ENCODE measurements at regions not wholly inside any gene's neighbourhood (a gene's known extent, or its start where the extent isn't known, plus 50 kb on each side); places are given as distances from the start of the nearest gene placed in this dataset.
"Not testable (repeated sequence)": the region's sequence is repeated elsewhere in the genome, so short reads cannot be mapped to it uniquely, and the experiment has no call there.

GRCh38 chr5:118290204-118290603 lies 698.1 kb downstream of the DTWD2 start:
- FAIRE-seq (no peak), ATAC-seq (no peak), DNase-seq (ENCODE audit: low read depth, low spot score) (no peak)
- no peaks in the 10 kb centered on the region for H3K36me3 ChIP-seq (ENCODE audit: control insufficient read depth in 2 of 2, insufficient read depth in 2 of 2, low read length in 1 of 2)
- in situ Hi-C loops (cut with MboI): no loop called here
- WGBS (ENCODE audit: insufficient coverage, insufficient replicate concordance, low lambda C conversion rate, missing lambda C conversion rate): 56% methylated on average over 1 of the region's 1 CpG
- SMC1A ChIA-PET (ENCODE audit: uncharacterized antibody, unreplicated experiment): no interaction called here
- H3K9me3 ChIP-seq (replicated peaks; ENCODE audit: control insufficient read depth, insufficient read depth, low read length): no peaks in the 10 kb centered on the region
- no peaks in the 10 kb centered on the region for H3K79me2 ChIP-seq (ENCODE audit: control insufficient read depth, insufficient read depth, low read length)
- H4K20me1 ChIP-seq (ENCODE audit: control insufficient read depth, insufficient read depth): no peaks in the 10 kb centered on the region
- RAD21 ChIA-PET (ENCODE audit: unreplicated experiment): no interaction called here
- H3K9ac ChIP-seq (ENCODE audit: control insufficient read depth, insufficient read depth, low read length): no peak overlapping the region
- POLR2A ChIA-PET: no interaction called here
- no peaks in the 10 kb centered on the region for H3K27me3 ChIP-seq (replicated peaks in 1 of 2; ENCODE audit: control insufficient read depth in 2 of 2, insufficient read depth in 2 of 2, low read length in 1 of 2)
- no peak overlapping the region for H3K4me3 ChIP-seq
- CTCF ChIA-PET: no interaction called here
- no TSS peak for BruUV-seq (replicated peaks)
- H2AFZ ChIP-seq (ENCODE audit: control insufficient read depth, low read depth, low read length): no peak overlapping the region
- no peak overlapping the region for H3K4me2 ChIP-seq (ENCODE audit: control insufficient read depth, insufficient read depth)
- no peaks in the 10 kb centered on the region for H3K4me1 ChIP-seq (ENCODE audit: control insufficient read depth, insufficient read depth, low read length)
- intact Hi-C loops (cut with micrococcal nuclease; ENCODE audit: unreplicated experiment): no loop called here
- TF ChIP-seq, protein P1, sequence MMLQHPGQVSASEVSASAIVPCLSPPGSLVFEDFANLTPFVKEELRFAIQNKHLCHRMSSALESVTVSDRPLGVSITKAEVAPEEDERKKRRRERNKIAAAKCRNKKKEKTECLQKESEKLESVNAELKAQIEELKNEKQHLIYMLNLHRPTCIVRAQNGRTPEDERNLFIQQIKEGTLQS (IDR thresholded peaks at IDR 0.05; ENCODE audit: borderline replicate concordance, extremely low read depth, low read depth, low read length): no peak
- no peak for TF ChIP-seq HDAC6 (IDR thresholded peaks at IDR 0.05; ENCODE audit: unreplicated experiment)
- TF ChIP-seq, protein P2, sequence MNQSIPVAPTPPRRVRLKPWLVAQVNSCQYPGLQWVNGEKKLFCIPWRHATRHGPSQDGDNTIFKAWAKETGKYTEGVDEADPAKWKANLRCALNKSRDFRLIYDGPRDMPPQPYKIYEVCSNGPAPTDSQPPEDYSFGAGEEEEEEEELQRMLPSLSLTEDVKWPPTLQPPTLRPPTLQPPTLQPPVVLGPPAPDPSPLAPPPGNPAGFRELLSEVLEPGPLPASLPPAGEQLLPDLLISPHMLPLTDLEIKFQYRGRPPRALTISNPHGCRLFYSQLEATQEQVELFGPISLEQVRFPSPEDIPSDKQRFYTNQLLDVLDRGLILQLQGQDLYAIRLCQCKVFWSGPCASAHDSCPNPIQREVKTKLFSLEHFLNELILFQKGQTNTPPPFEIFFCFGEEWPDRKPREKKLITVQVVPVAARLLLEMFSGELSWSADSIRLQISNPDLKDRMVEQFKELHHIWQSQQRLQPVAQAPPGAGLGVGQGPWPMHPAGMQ (IDR thresholded peaks at IDR 0.05; ENCODE audit: borderline replicate concordance): no peak
- no peak overlapping the region for H3K27ac ChIP-seq (ENCODE audit: control insufficient read depth, insufficient read depth)

- H3K4me3 ChIP-seq; in situ Hi-C loops (cut with MboI): not testable (repeated sequence)
Measured at GRCh38 chr5:118284230-118284629, 704.1 kb downstream of the DTWD2 start.

DNA sequence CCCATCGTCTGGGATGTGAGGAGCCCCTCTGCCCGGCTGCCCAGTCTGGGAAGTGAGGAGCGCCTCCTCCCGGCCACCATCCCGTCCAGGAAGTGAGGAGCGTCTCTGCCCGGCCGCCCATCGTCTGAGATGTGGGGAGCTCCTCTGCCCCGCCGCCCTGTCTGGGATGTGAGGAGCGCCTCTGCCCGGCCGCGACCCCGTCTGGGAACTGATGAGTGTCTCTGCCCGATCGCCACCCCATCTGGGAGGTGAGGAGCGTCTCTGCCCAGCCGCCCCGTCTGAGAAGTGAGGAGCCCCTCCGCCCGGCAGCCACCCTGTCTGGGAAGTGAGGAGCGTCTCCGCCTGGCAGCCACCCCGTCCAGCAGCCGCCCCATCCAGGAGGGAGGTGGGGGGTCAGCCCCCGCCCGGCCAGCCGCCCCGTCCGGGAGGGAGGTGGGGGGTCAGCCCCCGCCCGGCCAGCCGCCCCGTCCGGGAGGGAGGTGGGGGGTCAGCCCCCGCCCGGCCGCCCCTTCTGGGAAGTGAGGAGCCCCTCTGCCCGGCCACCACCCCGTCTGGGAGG lies 705.8 kb downstream of the DTWD2 start:
- H2AFZ ChIP-seq (ENCODE audit: control insufficient read depth, low read depth, low read length); BruUV-seq (replicated peaks); SMC1A ChIA-PET (ENCODE audit: uncharacterized antibody, unreplicated experiment); CTCF ChIA-PET; POLR2A ChIA-PET; DNase-seq (ENCODE audit: low read depth, low spot score); intact Hi-C loops (cut with micrococcal nuclease; ENCODE audit: unreplicated experiment); H4K20me1 ChIP-seq (ENCODE audit: control insufficient read depth, insufficient read depth); H3K4me1 ChIP-seq (ENCODE audit: control insufficient read depth, insufficient read depth, low read length); ATAC-seq; H3K36me3 ChIP-seq (ENCODE audit: control insufficient read depth in 2 of 2, insufficient read depth in 2 of 2, low read length in 1 of 2); H3K27me3 ChIP-seq (replicated peaks in 1 of 2; ENCODE audit: control insufficient read depth in 2 of 2, insufficient read depth in 2 of 2, low read length in 1 of 2); H3K4me2 ChIP-seq (ENCODE audit: control insufficient read depth, insufficient read depth); H3K27ac ChIP-seq (ENCODE audit: control insufficient read depth, insufficient read depth); H3K79me2 ChIP-seq (ENCODE audit: control insufficient read depth, insufficient read depth, low read length); H3K9me3 ChIP-seq (replicated peaks; ENCODE audit: control insufficient read depth, insufficient read depth, low read length); FAIRE-seq; H3K9ac ChIP-seq (ENCODE audit: control insufficient read depth, insufficient read depth, low read length); in situ Hi-C loops (cut with MboI); H3K4me3 ChIP-seq: not testable (repeated sequence)
- 69% methylated on average over 9 of the region's 42 CpGs for WGBS (ENCODE audit: insufficient coverage, insufficient replicate concordance, low lambda C conversion rate, missing lambda C conversion rate)
- RAD21 ChIA-PET (ENCODE audit: unreplicated experiment): interaction anchor here (0.6 kb wide), 1 partner anchor 307 kb away, joined by 3 read pairs; no protein-coding TSS in a partner anchor

More at GRCh38 chr5:118284230-118284629, 704.1 kb downstream of the DTWD2 start:
- BruUV-seq (replicated peaks); H3K9me3 ChIP-seq (replicated peaks; ENCODE audit: control insufficient read depth, insufficient read depth, low read length); RAD21 ChIA-PET (ENCODE audit: unreplicated experiment); H3K36me3 ChIP-seq (ENCODE audit: control insufficient read depth in 2 of 2, insufficient read depth in 2 of 2, low read length in 1 of 2); POLR2A ChIA-PET; H3K79me2 ChIP-seq (ENCODE audit: control insufficient read depth, insufficient read depth, low read length); intact Hi-C loops (cut with micrococcal nuclease; ENCODE audit: unreplicated experiment); H3K4me1 ChIP-seq (ENCODE audit: control insufficient read depth, insufficient read depth, low read length); DNase-seq (ENCODE audit: low read depth, low spot score); H3K4me2 ChIP-seq (ENCODE audit: control insufficient read depth, insufficient read depth); H3K27ac ChIP-seq (ENCODE audit: control insufficient read depth, insufficient read depth); H3K27me3 ChIP-seq (replicated peaks in 1 of 2; ENCODE audit: control insufficient read depth in 2 of 2, insufficient read depth in 2 of 2, low read length in 1 of 2); H2AFZ ChIP-seq (ENCODE audit: control insufficient read depth, low read depth, low read length); CTCF ChIA-PET; H4K20me1 ChIP-seq (ENCODE audit: control insufficient read depth, insufficient read depth); SMC1A ChIA-PET (ENCODE audit: uncharacterized antibody, unreplicated experiment); ATAC-seq; H3K9ac ChIP-seq (ENCODE audit: control insufficient read depth, insufficient read depth, low read length): not testable (repeated sequence)
- peak; percentile 93 for FAIRE-seq
- 8% methylated on average over 4 of the region's 4 CpGs for WGBS (ENCODE audit: insufficient coverage, insufficient replicate concordance, low lambda C conversion rate, missing lambda C conversion rate)

Data from GM12878 (cell line).